Activated CD8-positive, alpha-beta memory T cell treated with anti-CD3 and anti-CD28 coated beads for 4 hours (primary cell): ENCODE measurements at regions not wholly inside any gene's neighbourhood (a gene's known extent, or its start where the extent isn't known, plus 50 kb on each side); places are given as distances from the start of the nearest gene placed in this dataset.

ENCODE experiments used
- DNase-seq, 2 donors: peaks; one replicate each; pipeline ENCODE4 v3.0.0-alpha.2; 2020; ENCODE audit warnings: low read depth in 2 of 2

DNA sequence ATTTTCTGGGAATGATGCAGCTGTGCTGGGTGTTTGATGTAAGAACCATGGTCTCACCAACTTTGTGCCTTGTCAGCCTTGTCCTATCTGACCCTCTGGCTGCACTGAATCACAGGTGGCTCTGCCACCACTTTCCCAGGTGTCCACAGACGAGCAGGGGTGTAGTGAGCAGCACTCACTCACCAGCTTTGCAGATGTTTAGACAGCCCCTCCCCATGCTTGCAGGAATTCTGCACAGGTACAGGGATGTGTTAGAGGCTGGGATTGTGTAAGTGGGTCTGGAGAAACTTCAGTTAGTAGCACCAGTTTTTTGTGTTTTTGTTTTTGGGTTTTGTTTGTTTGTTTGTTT lies 88.2 kb upstream of the NAA20 start:
- no peak for DNase-seq

DNA sequence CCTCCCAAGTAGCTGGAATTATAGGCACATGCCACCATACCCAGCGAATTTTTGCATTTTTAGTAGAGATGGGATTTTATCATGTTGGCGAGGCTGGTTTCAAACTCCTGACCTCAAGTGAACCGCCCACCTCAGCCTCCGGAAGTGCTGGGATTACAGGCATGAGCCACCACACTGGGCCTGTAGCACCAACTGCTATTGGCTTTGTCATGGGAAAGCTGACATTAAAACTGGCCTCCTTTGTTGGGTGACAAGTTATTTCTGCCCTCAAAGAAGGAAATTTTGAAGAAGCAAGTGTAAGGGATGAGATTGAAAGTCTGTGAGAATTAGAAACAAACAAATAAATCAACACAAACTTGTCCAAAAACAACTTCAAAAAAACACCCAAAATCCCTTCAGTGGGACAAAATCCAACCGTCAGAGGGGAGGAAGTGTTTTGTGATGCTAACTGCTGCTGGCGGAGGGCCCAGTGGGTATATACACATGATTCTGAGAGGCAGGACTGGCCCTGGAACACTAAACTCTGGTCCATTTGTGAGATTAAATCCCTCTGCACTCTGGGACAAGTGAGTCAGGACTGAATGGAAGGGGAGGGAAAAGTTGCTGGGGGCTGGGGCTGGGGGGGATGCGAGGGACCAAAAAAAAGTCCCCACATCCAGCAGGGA lies 87.5 kb upstream of the NAA20 start:
- DNase-seq, result no peak

DNA sequence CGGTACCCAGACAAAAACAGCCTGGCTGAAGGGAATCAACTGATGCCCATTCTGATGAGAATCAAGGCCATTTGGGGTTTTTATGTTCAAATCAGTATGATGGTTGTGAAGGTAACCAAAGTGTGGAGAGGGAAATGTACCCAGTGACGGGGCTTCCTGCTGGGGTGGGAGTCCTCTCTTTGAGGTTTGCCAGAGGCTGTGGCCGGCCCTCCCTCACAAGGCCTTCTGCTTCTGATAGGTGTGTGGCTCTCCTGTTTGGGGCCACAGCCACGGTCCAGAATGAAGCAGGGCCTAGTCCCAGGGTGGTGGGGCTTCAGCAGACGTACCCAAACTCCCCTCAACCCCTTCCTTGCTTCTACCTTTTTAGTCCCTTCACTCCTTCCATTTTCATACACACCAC lies 86.7 kb upstream of the NAA20 start:
- no peak for DNase-seq

- no peak for DNase-seq
Measured at GRCh38 chr20:19932170-19932667, 84.9 kb upstream of the NAA20 start.

DNA sequence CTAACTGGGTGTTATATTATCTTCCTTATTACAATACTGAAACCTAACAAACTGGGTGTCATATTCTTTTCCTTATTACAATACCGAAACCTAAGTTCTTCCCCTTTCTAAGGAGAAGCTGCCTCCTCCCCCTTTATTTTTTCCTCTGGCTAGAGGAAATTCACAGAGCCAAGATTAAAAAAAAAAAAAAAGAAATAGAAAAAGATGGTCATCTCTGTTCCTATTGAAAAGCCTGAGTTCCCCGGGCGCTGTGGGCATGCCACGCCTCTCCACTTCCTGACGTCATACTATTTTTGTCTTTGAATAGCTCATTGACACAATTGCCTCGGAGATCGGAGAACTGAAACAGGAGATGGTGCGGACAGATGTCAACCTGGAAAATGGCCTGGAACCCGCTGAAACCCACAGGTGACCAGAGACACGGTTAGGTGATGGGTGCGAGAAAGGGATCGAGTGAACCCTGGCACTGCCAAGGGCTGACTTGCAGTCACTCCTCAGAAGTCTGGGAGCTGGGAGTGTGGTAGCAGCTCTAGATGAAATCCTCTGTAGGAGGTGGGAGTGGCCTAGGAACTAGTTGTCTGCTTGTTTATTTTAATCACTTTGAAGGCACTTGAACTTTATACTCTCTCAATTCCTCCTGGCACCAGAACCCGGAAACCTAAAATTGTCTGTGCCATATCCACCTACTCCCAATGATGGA lies 82.2 kb upstream of the NAA20 start:
- no peak for DNase-seq

- DNase-seq, result no peak
Measured at GRCh38 chr20:19935842-19936241, 81.3 kb upstream of the NAA20 start.

DNA sequence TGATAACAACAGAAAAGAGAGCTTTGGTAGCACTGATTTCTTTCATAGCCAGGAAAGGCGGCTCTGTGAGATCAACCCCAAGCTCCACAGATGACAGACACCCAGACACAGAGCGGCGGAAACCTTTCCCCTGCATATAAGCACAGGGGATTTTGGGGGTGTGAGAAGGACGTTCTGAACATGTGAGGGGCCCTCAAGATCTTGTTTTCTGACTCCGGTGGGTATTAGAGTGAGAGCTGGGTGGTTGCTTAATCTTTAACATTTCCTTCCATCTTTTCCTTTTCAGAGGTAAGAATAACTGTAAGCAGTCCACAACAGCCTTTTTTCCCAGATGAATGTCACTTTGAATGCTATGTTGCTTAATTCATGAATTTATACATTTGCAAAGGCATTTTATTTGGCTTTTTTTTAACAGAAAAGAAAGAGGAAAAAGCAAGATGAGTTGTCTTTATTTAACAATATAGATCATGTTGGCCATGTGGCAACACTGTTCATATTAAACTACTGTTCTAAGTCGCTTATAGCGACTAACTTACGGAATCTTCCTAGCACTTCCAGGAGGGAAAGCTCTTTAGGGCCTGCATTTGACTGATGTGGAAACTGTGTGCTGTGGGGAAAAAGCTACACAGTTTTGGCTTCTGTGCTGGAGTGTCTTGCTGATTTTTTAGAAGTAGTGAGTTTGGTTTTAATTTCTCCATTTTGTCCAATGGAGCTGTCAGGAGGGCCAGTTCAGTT lies 80.5 kb upstream of the NAA20 start:
- no peak for DNase-seq

- no peak for DNase-seq
Measured at GRCh38 chr20:19937218-19937617, 79.9 kb upstream of the NAA20 start.

GRCh38 chr20:19937651-19938420 lies 79.3 kb upstream of the NAA20 start:
- DNase-seq, result no peak

- DNase-seq, result no peak
Measured at GRCh38 chr20:19938421-19939090, 78.6 kb upstream of the NAA20 start.

DNA sequence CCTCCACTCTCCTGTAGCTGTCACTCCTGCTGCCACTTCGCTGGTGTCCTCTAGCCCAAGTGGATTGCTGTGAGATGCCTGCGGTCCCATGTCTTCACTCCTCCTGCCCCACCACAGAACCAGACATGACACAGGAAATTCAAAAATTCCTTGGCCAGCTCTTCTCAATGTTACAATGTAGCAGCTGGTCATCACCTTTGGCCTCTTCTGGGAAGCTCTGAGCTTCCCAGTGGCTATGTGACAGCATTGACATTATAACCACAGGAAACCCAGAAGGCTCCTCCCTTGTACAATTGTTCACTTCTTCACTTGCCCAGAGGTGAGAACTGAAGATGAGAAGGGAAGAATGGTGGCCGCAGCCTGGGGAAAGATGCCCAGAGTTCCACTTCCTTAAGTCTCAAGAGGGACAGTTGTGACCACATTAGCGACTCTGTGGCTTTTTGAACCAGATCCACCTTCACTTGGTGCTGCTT lies 76.1 kb upstream of the NAA20 start:
- DNase-seq, result no peak

DNA sequence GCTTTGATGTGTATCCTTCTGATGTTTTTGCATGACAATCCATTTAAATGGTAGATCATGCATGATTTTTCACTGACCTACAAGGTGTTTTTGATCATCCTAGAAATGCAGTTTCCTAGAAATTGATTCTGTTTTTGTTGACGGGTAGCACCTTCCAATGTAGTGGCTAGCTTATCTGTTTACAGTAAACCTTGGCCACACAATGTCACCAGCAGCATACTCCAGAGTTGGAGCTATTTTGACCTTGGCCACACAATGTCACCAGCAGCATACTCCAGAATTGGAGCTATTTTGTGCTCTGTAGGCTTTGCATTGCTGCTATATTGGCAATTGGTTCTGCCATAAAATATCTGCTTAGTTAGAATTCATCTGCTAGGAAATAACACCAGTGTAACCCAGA lies 74.6 kb upstream of the NAA20 start:
- no peak for DNase-seq

GRCh38 chr20:19943061-19943521 lies 74.1 kb upstream of the NAA20 start:
- no peak for DNase-seq

- no peak for DNase-seq
Measured at GRCh38 chr20:19944772-19945459, 72.2 kb upstream of the NAA20 start.

DNA sequence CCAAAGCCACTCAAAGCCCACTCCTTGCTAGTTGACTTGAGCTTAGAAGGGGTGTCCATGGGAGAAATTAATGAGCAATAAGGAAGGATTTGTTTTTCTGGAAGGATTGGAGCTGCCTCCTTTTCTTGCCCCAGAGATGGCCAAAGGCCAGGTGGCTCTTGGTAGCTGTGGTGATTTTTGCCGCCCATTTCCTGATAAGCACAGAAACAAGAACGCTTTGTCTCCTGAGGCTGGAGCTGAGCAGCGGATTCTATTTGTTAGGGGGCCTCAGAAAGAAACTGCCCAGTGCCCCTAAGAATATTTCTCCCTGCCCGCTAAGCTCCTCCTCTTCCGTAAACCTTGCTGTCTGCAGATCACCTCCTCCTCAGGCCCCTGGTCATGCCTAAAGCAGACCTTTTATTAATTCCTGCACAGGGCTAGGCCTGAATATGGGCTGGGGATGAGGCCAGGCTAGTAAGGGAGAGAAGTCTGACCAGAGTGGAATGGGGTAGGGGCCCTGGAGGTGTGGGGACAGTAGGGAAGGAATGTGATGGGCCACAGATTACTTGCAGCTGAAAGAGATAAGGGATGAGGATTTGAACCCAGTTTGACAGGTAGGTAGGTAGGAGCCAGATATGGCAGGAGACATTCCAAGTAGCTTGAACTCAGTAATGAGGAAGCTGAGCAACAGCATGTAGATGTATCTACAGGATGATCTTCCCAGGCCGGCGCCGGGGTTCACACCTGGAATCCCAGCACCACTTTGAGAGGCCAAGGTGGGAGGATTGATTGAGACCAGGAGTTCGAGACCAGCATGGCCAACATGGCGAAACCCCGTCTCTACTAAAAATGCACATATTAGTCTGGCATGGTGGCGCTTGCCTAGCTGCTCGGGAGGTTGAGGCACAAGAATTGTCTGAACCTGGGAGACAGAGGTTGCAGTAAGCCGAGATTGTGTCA lies 71.2 kb upstream of the NAA20 start:
- DNase-seq, result no peak

- no peak for DNase-seq
Measured at GRCh38 chr20:19947611-19948264, 69.4 kb upstream of the NAA20 start.

DNA sequence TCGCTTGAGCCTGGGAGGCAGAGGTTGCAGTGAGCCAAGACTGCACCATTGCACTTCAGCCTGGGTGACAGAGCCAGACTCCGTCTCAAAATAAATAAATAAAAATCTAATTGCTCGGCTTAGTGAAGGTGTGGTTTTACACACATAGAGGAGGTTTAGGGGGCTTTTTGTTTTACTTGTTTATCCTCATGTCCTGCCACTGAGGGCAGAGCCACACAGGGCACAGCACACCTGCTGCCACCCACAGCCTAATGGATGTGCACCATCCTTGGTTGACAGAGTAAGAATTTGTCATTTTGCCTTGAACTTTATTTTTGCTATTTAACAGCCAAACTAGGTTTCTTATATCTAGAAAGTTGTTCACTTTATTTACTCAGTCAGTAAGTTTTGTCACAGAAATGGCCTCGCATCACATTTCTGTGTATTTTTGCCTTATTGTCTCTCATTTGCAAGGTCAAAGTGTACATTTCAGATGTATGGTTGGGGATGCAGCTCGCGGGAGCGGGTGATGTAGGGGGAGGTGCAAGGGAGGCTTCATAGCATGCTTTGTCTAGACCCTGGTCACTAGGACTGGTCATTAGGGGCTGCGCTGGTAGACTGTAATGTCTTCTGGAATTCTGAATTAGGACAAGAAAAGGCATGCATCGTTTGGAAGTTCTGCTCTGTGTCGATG lies 67.8 kb upstream of the NAA20 start:
- DNase-seq, result no peak

GRCh38 chr20:19950042-19950441 lies 67.1 kb upstream of the NAA20 start:
- no peak for DNase-seq

DNA sequence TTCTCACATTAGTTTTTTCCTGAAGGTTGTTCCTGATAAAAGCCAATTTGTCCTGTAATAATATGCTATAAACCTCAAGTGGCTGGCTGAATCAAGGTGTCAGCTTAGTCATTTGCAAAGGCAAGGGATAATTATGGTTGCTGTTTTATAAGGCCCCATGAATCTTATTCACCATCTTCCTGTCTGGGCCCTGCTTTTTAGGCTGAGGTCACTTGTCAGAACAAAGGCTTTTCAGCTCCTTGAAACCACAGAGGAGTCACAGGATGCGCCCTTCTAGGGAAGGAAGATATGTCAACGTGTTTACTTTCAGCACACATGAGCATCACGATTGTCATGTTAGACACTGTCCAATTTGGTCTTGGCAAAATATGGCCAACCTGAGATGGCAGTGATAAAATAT lies 64.8 kb upstream of the NAA20 start:
- DNase-seq, result no peak
